DMS 273 treated with DMSO at 0.1 percent for 48 hours (cell line): ENCODE measurements at regions not wholly inside any gene's neighbourhood (a gene's known extent, or its start where the extent isn't known, plus 50 kb on each side); places are given as distances from the start of the nearest gene placed in this dataset.

Experiments used
- DNase-seq: peaks from one replicate; lab custom pipeline; 2025; lab: John Stamatoyannopoulos, UW

DNA sequence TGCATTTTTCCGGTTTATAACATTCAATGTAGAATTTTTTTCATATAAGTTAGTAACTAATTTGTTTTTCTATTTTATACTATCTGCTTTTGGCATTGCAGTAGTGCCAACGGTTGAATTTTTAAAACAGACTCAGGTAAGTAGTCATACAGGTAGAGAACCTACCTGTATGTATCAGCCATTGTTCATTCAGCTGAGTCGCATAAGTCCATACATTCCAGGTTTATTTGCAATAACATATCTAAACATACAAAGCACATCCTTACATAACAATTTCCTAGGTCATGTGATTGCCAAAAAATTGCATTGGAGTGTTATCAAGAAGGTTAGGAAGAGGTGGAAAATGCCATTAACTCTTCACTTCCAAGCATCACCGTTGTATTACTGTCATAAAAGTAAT lies 1059.3 kb upstream of the CNTN5 start:
- no peak for DNase-seq

DNA sequence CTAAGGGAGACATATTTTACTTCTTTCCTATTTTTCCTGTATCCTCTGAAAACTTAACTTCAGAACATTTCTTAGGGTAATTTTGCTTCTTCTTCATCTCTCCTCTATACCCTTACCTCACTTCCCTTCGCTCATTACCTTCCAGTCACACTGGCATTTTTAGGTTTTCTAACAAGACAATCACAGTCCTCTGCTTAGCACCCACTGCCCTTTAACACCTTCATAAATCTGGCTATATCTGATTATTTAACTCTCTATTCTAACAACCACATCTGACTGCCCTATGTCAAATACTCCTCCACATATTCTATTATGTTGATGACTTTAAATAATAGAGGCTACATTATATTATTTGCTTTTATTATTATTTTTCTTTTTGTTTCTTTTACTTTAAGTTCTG lies 1058.0 kb upstream of the CNTN5 start:
- DNase-seq: no peak

- DNase-seq: no peak
Measured at GRCh38 chr11:97963528-97964331, 1057.0 kb upstream of the CNTN5 start.

GRCh38 chr11:97964332-97965004 lies 1056.3 kb upstream of the CNTN5 start:
- no peak for DNase-seq

DNA sequence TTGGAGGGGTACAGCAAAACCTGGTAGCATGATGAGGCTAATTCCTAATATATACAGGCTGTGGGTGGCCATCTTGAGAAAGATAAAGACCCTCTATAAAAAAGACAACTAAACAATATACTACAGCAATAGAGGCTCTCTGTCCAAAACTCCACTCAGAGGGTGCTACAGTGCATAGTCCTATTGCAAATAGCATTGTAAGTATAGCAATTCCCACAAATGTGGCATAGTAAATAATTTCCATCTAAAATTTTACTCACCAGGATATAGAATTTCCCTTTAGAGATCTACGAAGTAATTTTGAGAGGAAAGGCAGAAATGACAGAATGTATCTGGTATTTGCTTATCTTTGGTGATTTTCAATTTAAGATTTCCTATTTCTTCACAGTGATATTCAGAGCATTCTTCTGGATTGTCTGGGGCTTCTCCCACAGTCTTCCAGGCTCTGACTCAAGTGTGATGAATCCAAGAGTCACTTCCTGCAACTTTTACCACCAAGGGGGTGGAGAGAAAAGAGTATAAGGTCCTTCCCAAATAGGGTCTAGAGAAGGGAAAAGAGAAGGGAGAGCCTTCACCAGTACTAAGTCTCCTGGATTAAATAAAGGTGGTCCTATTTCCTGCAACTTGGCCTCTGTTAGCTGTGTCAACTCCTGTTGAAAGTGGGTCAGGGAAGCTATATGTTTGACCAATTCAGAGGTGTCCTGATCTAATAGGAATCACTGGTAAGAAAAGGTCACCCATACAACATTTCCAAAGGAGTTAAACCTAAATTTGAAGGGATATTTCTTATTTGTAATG lies 1054.7 kb upstream of the CNTN5 start:
- DNase-seq: no peak

GRCh38 chr11:97966901-97967300 lies 1053.8 kb upstream of the CNTN5 start:
- no peak for DNase-seq

DNA sequence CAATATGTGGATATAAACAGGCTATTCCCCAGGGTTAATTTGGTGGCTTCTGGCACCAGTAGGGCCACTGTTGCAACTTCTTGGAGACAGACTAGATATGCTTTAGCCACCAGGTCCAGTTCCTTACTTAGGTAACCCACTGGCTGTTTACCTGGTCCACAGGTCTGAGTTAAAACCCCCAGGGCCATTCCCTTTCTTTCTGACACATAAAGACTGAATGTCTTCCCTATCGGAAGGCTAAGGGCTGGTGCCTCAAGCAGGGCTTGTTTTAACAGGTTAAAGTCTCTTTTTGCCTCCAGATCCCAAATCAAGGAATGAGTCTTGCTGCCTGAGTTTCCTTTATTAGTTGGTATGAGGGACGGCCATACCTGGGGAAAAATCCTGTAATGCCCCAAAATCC lies 1052.7 kb upstream of the CNTN5 start:
- no peak for DNase-seq

DNA sequence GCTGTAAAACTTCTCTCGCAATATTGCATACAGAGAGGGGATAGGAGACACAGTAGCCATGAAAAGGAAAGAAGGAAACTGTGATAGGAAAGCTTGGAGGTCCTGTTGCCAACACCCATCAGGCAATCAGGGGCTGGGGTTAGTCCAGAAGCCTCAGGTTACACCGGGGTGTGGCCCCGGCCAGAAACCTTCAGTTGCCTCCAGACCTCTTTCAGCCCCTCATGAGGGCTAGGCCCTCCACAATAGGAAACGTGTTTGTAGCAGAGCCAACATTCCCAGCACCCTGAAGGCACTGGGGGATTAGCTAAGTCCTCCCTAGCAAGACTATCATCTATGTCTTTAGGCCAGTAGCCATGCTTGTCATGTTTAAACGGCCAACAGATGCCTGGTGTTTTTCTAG lies 1048.0 kb upstream of the CNTN5 start:
- DNase-seq: no peak

DNA sequence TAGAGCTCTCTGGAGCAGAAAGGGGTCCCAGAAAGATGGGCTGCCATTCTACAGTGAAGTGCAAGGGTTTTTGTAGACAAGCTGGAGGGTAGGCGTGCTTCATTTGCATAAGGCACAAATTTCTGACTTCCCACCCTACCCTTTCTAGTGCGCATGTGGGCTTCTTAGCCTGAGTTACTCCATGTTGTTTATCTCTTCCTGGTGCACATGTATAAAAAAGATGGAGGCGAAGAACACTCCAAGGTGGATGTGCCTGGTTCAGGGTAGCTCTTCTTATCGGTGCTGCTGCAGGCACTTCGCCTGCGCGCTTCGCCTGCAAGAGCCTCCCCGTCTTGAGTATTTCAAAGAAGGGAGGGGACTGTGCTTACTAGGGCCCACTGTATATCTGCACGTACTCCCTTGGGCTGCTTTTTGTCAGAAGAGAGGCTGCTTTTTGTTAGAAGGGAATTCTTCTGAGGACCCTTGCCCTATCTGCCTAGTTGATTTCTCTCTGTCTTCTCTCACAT lies 1047.3 kb upstream of the CNTN5 start:
- DNase-seq: no peak

DNA sequence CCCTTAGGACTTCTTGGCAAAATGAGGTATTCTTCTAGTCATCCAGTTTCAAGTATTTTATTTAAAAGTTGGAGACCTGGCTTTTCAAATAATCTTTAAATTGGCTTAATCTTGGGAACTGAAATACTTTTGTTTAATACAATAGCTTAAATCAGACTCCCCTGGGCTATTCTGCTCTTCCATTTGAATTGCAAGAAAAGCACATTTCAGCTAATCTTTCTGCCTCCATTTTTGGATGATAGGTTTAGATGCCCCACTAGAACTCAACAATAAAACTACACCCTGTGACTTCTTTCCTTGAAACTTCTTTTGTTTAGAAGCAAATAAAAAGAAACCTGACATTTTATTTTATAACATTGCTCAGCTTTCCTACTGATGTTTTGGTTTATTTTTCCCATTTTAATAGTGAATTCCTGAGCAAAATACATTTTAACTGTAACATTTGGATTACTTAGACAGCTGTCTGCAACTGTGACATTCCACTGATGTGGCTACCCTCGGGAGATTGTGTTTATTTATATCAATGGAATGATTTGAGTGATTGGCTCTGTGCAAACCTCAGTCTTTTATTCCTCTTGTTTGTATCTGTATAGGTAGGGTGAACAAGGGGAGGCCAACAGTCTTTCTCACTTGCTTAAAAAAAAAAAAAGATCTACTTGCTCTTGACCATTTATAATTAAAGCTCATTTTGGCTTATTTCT lies 1045.8 kb upstream of the CNTN5 start:
- DNase-seq: no peak

DNA sequence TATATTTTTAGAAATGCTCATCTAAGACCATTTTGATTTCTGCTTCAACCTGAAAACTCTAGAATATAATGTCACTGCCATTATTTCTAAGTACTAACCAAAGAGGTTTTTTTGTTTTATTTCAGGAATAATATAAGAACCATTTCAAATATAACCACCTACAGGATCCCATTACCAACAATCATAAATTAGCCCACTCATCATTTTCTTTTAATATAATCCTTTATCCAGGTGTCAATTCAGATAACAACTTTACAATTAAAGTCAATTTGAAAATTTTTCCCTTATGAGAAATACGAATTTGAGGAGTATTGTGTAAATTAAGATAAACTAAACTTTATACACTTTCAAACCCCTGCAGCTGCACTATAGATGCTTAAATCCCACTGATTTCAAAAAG lies 1043.0 kb upstream of the CNTN5 start:
- DNase-seq: no peak

DNA sequence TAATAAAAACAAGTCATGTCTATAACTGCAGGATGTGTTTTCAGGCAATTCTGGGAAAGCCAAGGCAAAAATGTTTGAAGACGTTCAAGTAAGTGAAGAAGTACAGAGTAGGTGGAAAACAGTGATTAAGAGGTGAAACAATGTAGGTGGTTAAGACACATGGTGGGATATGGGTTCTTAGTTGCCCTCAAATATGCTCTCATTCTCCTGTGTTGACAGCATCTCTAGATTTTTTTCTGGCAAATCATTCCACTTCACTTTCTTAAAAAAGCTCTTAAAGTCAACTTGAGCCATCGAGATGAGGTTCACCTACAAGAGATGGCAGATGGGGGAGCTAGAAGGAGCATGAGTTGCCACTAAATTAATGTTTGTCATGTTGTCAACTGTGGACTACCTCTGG lies 1041.0 kb upstream of the CNTN5 start:
- no peak for DNase-seq

- DNase-seq: no peak
Measured at GRCh38 chr11:97982512-97982911, 1038.2 kb upstream of the CNTN5 start.

GRCh38 chr11:97989121-97989520 lies 1031.6 kb upstream of the CNTN5 start:
- no peak for DNase-seq

DNA sequence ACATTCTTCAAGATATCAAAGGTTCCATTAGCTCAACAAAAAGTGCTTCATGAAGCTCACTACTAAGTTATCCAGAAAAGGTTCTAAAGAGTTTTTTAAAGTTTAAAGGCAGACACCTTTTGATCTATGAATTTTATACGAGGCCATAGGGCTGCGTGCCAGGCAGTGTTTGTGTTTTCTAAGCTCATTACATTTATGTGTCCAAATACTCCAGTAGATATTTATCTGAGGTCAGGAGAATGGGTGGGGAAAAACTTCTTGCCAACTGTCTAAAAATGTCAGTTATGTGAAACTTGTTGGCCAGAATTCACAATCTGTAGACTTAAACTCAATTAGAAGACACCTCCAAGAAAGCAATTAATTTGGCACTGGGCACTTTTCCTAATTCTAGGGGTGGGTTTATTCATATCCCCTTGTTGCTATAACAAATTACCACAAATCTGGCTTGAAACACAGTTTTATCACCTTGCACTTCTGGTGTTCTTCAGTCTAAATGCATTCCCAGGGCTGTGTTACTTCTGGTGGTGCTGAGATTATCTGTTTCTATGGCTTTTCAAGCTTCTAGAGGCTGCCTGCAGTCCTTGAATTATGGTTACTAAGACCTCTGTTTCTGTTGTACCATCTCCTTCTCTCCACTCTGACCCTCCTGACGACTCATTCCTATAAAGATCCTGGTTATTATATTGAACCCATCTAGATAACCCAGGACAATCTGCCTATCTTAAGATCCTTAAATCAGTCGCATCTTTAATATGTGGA lies 1030.4 kb upstream of the CNTN5 start:
- DNase-seq: no peak

GRCh38 chr11:97993562-97993961 lies 1027.2 kb upstream of the CNTN5 start:
- no peak for DNase-seq

DNA sequence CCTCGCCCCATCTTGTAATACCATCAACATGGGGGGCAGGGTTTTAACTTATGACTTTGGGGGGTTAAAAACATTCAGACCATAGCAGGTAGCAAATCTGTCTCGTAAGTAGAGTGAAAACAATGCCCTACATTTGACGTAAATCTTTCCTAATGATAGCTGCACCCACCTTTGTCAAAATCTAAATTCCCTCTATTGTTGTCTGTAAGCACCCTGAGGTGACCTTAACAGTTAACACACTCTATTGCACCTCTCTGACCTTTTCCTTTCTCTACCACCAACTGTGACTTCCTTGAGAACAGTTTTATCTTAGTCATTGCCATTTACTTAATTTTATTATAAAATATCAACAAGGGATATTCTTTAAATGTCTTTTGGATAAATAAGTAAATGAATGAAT lies 1024.9 kb upstream of the CNTN5 start:
- no peak for DNase-seq

- no peak for DNase-seq
Measured at GRCh38 chr11:97996762-97997161, 1024.0 kb upstream of the CNTN5 start.

DNA sequence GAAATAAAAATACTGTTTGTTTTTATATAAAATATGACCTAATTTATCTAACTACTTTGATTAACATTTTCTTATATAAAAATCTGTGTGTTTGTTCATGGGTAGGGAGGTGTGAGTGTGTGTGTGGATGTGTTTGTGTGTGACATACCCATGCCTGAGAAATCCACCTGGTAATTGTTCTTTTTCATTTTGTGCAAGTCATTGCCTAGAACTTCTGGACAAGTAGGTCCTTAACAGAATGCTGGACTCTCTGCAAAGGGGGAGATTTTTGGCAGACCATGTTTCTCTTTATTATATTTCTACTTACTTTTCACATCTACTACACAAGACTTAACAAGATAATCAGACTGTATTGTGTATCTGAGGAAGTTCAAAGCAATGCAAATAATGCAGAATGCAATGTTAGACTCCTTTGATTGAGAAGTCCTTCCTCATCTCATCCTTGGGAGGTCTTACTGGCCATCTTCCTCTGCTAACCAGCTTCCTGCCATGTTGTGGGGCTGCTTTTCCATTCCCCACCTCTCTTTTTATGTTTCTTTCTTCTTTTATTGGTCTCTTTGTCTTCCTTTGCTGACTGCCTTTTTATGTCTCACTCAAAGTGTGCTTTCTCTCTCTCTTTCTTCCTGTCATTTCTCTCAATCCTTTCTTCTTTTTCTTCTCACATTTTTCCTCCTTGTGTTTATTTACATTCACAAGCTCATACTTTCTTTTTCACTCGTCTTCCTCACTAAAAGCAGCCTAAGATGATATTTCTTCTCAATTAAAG lies 1017.0 kb upstream of the CNTN5 start:
- no peak for DNase-seq

GRCh38 chr11:98007072-98007471 lies 1013.7 kb upstream of the CNTN5 start:
- no peak for DNase-seq

DNA sequence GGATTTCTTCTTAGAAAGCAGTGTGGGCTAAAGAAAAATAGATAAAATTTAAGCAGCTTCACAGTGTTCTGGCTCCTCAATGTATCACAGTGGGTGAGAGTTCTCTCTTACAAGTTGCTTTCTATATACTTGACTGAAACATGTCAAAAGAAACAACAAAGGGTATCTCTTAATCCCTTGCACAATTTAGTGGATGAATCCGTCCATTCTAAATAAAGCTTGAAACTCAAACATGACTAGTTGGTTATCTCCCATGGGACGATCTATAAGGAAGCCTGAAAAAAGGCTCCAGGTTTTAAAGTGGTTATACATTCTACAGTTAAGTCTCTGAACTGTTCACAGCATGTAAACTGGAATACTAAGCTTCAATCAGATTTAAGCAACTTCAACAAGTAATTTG lies 993.1 kb upstream of the CNTN5 start:
- no peak for DNase-seq
